GM12891 (cell line): ENCODE measurements at regions not wholly inside any gene's neighbourhood (a gene's known extent, or its start where the extent isn't known, plus 50 kb on each side); places are given as distances from the start of the nearest gene placed in this dataset.

Source experiments
- PAX5 ChIP-seq: IDR thresholded peaks from 2 replicates; pipeline ENCODE4 v1.6.1; 2011; ENCODE audit warnings: low read length, moderate library complexity, mild to moderate bottlenecking; ENCODE audit not compliant: insufficient read depth, severe bottlenecking
- POLR2A ChIP-seq: IDR thresholded peaks from 2 replicates; pipeline ENCODE4 v1.6.1; 2011; ENCODE audit warnings: low read depth, low read length, control low read depth
- POLR2AphosphoS5 ChIP-seq: IDR thresholded peaks from 2 replicates; pipeline ENCODE4 v1.6.1; 2011; ENCODE audit warnings: low read depth, low read length, control low read depth
- POU2F2 ChIP-seq: IDR thresholded peaks from 2 replicates; pipeline ENCODE4 v1.6.1; 2011; ENCODE audit warnings: low read depth, mild to moderate bottlenecking, control low read depth, low read length, moderate library complexity
- TAF1 ChIP-seq: IDR thresholded peaks from 2 replicates; pipeline ENCODE4 v1.6.1; 2011; ENCODE audit warnings: low read depth, low read length, control low read depth

- TF ChIP-seq POLR2A (no peak), TAF1 (no peak), POLR2AphosphoS5 (no peak), PAX5 (no peak), POU2F2 (no peak)
Observed at GRCh38 chr12:98121963-98122362, 393.4 kb upstream of the TMPO start.
